ENCODE measurements at regions not wholly inside any gene's neighbourhood (a gene's known extent, or its start where the extent isn't known, plus 50 kb on each side); places are given as distances from the start of the nearest gene placed in this dataset.

DNA sequence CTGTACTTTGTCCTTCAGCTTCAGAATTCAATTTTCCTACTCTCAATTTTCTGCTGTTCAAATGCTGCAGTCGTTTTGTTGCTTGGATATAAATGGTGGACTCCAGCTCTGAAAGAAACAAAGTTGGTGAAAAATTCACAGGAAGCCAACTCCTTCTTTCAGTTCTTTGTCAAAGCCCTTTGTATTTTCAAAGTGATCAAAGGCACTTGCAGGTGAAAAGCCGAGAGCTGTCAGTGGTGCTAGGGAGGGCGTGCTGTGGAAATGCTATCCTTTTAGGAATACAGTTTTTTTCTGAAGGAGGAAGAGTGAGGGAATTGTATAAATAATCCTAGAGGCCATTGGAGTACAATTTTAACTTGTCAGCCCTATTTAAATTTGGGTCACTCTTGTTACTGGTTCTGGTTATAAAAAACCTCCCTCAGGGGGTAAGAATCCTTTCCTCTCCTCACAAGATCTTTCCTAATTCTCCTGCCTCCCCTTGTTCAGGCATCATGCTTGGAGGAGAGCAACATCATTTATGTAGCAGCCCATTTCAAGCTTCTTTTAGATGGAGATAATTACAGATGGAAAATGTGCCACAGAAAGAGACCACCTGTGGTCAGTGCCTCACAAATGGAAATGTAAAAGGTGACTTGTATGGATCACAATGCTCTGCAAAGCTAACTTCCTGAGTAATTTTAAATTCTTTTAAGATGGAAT, 62.5 kb upstream of the GHR start:
- Histone ChIP-seq H3K9me3 (ENCODE audit: control insufficient read depth in 3 of 3, low read length in 3 of 3) (no peaks in the 10 kb centered on the region), H3K9ac (ENCODE audit: low read depth in 1 of 3, low read length in 3 of 3) (no peak overlapping the region), H3K27me3 (ENCODE audit: control insufficient read depth in 3 of 3, insufficient read depth in 3 of 3, low read length in 3 of 3) (no peaks in the 10 kb centered on the region), H3K4me3 (ENCODE audit: low read length in 3 of 3) (no peak overlapping the region), H3K36me3 (ENCODE audit: control insufficient read depth in 3 of 3, insufficient read depth in 3 of 3, low read length in 3 of 3) (no peaks in the 10 kb centered on the region), H3K4me1 (ENCODE audit: control insufficient read depth in 3 of 3, insufficient read depth in 3 of 3, low read length in 3 of 3) (no peaks in the 10 kb centered on the region), H3K27ac (ENCODE audit: low read depth, low read length) (no peak overlapping the region)

- no peaks in the 10 kb centered on the region for H3K36me3 ChIP-seq (ENCODE audit: control insufficient read depth in 3 of 3, insufficient read depth in 3 of 3, low read length in 3 of 3)
- H3K4me1 ChIP-seq (ENCODE audit: control insufficient read depth in 3 of 3, insufficient read depth in 3 of 3, low read length in 3 of 3) = no peaks in the 10 kb centered on the region
- H3K27ac ChIP-seq (ENCODE audit: low read depth, low read length) = no peak overlapping the region
- H3K9me3 ChIP-seq (ENCODE audit: control insufficient read depth in 3 of 3, low read length in 3 of 3) = no peaks in the 10 kb centered on the region
- no peak overlapping the region for H3K4me3 ChIP-seq (ENCODE audit: low read length in 3 of 3)
- H3K27me3 ChIP-seq (ENCODE audit: control insufficient read depth in 3 of 3, insufficient read depth in 3 of 3, low read length in 3 of 3) = no peaks in the 10 kb centered on the region
- no peak overlapping the region for H3K9ac ChIP-seq (ENCODE audit: low read depth in 1 of 3, low read length in 3 of 3)
Measured at GRCh38 chr5:42361315-42361688, 61.9 kb upstream of the GHR start.

- H3K9ac ChIP-seq (ENCODE audit: low read depth in 1 of 3, low read length in 3 of 3) = no peak overlapping the region
- no peak overlapping the region for H3K4me3 ChIP-seq (ENCODE audit: low read length in 3 of 3)
- H3K9me3 ChIP-seq (ENCODE audit: control insufficient read depth in 3 of 3, low read length in 3 of 3) = no peaks in the 10 kb centered on the region
- no peak overlapping the region for H3K27ac ChIP-seq (ENCODE audit: low read depth, low read length)
- H3K27me3 ChIP-seq (ENCODE audit: control insufficient read depth in 3 of 3, insufficient read depth in 3 of 3, low read length in 3 of 3) = no peaks in the 10 kb centered on the region
- H3K36me3 ChIP-seq (ENCODE audit: control insufficient read depth in 3 of 3, insufficient read depth in 3 of 3, low read length in 3 of 3) = no peaks in the 10 kb centered on the region
- H3K4me1 ChIP-seq (ENCODE audit: control insufficient read depth in 3 of 3, insufficient read depth in 3 of 3, low read length in 3 of 3) = no peaks in the 10 kb centered on the region
Measured at GRCh38 chr5:42366051-42366450, 57.2 kb upstream of the GHR start.
